Mucosa of rectum (tissue), 2 donors: ENCODE measurements at regions not wholly inside any gene's neighbourhood (a gene's known extent, or its start where the extent isn't known, plus 50 kb on each side); places are given as distances from the start of the nearest gene placed in this dataset.

Source experiments
- H3K27ac ChIP-seq, 2 donors: one replicate each; pipeline ENCODE4 v1.7.0; 2013; ENCODE audit warnings: inconsistent platforms in 2 of 2, low read depth in 2 of 2, low read length in 2 of 2
- H3K27me3 ChIP-seq, 2 donors: one replicate each; pipeline ENCODE4 v1.7.0; 2013; ENCODE audit warnings: low read length in 2 of 2; ENCODE audit not compliant: control insufficient read depth in 2 of 2, insufficient read depth in 2 of 2
- H3K36me3 ChIP-seq, 2 donors: one replicate each; pipeline ENCODE4 v1.7.0; 2013; ENCODE audit warnings: low read length in 2 of 2; ENCODE audit not compliant: control insufficient read depth in 2 of 2, insufficient read depth in 2 of 2
- H3K4me1 ChIP-seq, 2 donors: one replicate each; pipeline ENCODE4 v1.7.0; 2013; ENCODE audit warnings: low read length in 2 of 2, mild to moderate bottlenecking in 1 of 2; ENCODE audit not compliant: control insufficient read depth in 2 of 2, insufficient read depth in 2 of 2
- H3K4me3 ChIP-seq, 2 donors: one replicate each; pipeline ENCODE4 v1.7.0; 2013; ENCODE audit warnings: low read length in 2 of 2
- H3K9ac ChIP-seq, 2 donors: one replicate each; pipeline ENCODE4 v1.7.0; 2013; ENCODE audit warnings: low read length in 2 of 2, low read depth in 1 of 2, mild to moderate bottlenecking in 1 of 2
- H3K9me3 ChIP-seq, 2 donors: one replicate each; pipeline ENCODE4 v1.7.0; 2013; ENCODE audit warnings: low read length in 2 of 2; ENCODE audit not compliant: control insufficient read depth in 2 of 2
- donor health status: healthy.
- donor health status: Normal muscosa, but diverticular disease.

GRCh38 chr18:2197946-2198345, 373.4 kb downstream of the METTL4 start:
- H3K9me3 ChIP-seq, result no peaks in the 10 kb centered on the region
- H3K4me3 ChIP-seq, result no peak overlapping the region
- no peaks in the 10 kb centered on the region for H3K27me3 ChIP-seq
- no peak overlapping the region for H3K27ac ChIP-seq
- H3K36me3 ChIP-seq, result no peaks in the 10 kb centered on the region
- no peaks in the 10 kb centered on the region for H3K4me1 ChIP-seq
- no peak overlapping the region for H3K9ac ChIP-seq

DNA sequence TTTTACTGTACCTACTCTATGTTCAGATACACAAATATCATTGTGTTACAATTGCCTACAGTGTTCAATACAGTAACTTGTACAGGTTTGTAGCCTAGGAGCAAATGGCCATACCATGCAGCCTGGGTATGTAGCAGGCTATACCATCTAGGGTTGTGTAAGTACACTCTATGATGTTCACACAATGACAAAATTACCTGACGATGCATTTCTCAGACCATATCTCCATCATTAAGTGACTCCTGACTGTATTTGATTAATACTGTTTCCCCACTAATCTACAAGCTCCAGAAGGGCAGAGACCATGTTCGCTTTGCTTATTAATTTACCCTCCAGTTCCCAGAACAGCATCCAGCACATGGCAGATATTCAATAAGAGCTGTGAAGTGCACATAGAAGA, 372.2 kb downstream of the METTL4 start:
- no peaks in the 10 kb centered on the region for H3K36me3 ChIP-seq
- no peak overlapping the region for H3K4me3 ChIP-seq
- no peak overlapping the region for H3K9ac ChIP-seq
- no peak overlapping the region for H3K27ac ChIP-seq
- H3K9me3 ChIP-seq, result no peaks in the 10 kb centered on the region
- H3K4me1 ChIP-seq, result no peaks in the 10 kb centered on the region
- H3K27me3 ChIP-seq, result no peaks in the 10 kb centered on the region

GRCh38 chr18:2201036-2201600, 370.2 kb downstream of the METTL4 start:
- no peak overlapping the region for H3K27ac ChIP-seq
- H3K4me1 ChIP-seq, result no peaks in the 10 kb centered on the region
- H3K9ac ChIP-seq, result no peak overlapping the region
- no peaks in the 10 kb centered on the region for H3K9me3 ChIP-seq
- no peak overlapping the region for H3K4me3 ChIP-seq
- no peaks in the 10 kb centered on the region for H3K36me3 ChIP-seq
- H3K27me3 ChIP-seq, result no peaks in the 10 kb centered on the region

GRCh38 chr18:2204736-2205135, 366.6 kb downstream of the METTL4 start:
- H3K36me3 ChIP-seq, result no peaks in the 10 kb centered on the region
- no peak overlapping the region for H3K4me3 ChIP-seq

DNA sequence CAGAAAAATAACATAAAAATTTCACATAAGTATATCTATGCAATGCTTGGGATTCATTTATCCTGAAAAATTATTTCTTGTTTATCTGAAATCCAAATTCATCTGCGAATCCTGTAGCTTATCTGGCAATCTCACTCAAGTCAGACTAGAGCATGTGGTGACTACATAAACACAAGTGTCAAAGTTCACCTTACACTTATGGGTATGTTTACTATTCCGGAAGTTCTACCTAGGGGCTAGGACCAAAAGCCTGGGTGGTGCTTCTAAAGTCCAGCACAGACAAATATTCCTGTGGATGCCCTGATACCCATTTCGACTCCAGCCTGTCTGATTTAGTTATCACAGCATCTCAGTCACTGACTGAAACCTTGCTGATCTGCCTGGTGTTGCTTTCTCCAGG, 364.0 kb downstream of the METTL4 start:
- H3K36me3 ChIP-seq, result no peaks in the 10 kb centered on the region
- no peaks in the 10 kb centered on the region for H3K27me3 ChIP-seq
- H3K27ac ChIP-seq, result no peak overlapping the region
- H3K9ac ChIP-seq, result no peak overlapping the region
- no peaks in the 10 kb centered on the region for H3K4me1 ChIP-seq
- no peak overlapping the region for H3K4me3 ChIP-seq
- H3K9me3 ChIP-seq, result no peaks in the 10 kb centered on the region

More at GRCh38 chr18:2204736-2205135, 366.6 kb downstream of the METTL4 start:
- Histone ChIP-seq H3K27me3 (no peaks in the 10 kb centered on the region), H3K4me1 (no peaks in the 10 kb centered on the region), H3K9me3 (no peaks in the 10 kb centered on the region), H3K27ac (no peak overlapping the region), H3K9ac (no peak overlapping the region)

DNA sequence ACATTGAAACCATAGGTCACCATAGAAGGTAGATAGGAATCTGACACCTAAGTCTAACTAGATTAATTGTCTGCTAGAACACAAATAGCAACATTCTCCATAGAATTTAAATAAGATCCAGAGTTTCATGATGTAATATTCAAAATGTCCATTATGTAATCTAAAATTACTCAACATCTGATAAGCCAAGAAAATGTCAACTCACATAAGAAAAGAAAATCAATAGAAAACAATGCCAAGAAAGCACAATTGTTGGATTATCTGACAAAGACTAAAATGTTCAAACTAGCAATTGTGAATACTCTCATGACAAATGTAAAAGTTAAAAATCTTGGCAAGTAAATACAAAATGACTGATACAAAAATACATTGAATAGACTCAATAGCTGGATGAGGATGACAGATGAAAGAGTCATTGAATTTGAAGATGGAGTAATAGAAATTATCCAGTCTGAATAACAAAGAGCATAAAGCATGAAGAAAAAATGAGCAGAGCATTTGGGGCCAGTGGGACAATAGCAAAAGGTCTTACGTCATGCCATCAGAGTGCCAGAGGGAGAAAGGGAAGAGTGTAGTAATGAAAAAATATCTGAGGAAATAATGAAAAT, 358.6 kb downstream of the METTL4 start:
- no peaks in the 10 kb centered on the region for H3K36me3 ChIP-seq
- no peak overlapping the region for H3K4me3 ChIP-seq
- no peaks in the 10 kb centered on the region for H3K4me1 ChIP-seq
- no peak overlapping the region for H3K9ac ChIP-seq
- no peak overlapping the region for H3K27ac ChIP-seq
- H3K27me3 ChIP-seq, result no peaks in the 10 kb centered on the region
- no peaks in the 10 kb centered on the region for H3K9me3 ChIP-seq

- Histone ChIP-seq H3K27me3 (no peaks in the 10 kb centered on the region), H3K4me1 (no peaks in the 10 kb centered on the region), H3K27ac (no peak overlapping the region), H3K9ac (no peak overlapping the region), H3K9me3 (no peaks in the 10 kb centered on the region), H3K4me3 (no peak overlapping the region), H3K36me3 (no peaks in the 10 kb centered on the region)
Observed at GRCh38 chr18:2213905-2214304, 357.4 kb downstream of the METTL4 start.

- Histone ChIP-seq H3K27me3 (no peaks in the 10 kb centered on the region), H3K9ac (no peak overlapping the region), H3K27ac (no peak overlapping the region), H3K36me3 (no peaks in the 10 kb centered on the region), H3K4me1 (no peaks in the 10 kb centered on the region), H3K9me3 (no peaks in the 10 kb centered on the region), H3K4me3 (no peak overlapping the region)
Observed at GRCh38 chr18:2217356-2217755, 353.9 kb downstream of the METTL4 start.

- Histone ChIP-seq H3K9me3 (no peaks in the 10 kb centered on the region), H3K4me1 (peaks cover 0 to under 1% of the 10 kb centered on the region in 2 donors), H3K27ac (no peak overlapping the region), H3K36me3 (no peaks in the 10 kb centered on the region), H3K27me3 (no peaks in the 10 kb centered on the region), H3K4me3 (no peak overlapping the region), H3K9ac (no peak overlapping the region)
Observed at GRCh38 chr18:2218101-2218500, 353.2 kb downstream of the METTL4 start.

GRCh38 chr18:2219706-2220105, 351.6 kb downstream of the METTL4 start:
- H3K4me1 ChIP-seq, result peaks cover 0 to 2% of the 10 kb centered on the region in 2 donors
- H3K27me3 ChIP-seq, result no peaks in the 10 kb centered on the region
- no peak overlapping the region for H3K9ac ChIP-seq
- no peak overlapping the region for H3K4me3 ChIP-seq
- no peaks in the 10 kb centered on the region for H3K36me3 ChIP-seq
- no peaks in the 10 kb centered on the region for H3K9me3 ChIP-seq
- no peak overlapping the region for H3K27ac ChIP-seq
